SK-N-SH treated with all-trans-retinoic acid at 6 μM for 48 hours (cell line): ENCODE measurements at regions not wholly inside any gene's neighbourhood (a gene's known extent, or its start where the extent isn't known, plus 50 kb on each side); places are given as distances from the start of the nearest gene placed in this dataset.

ENCODE experiments used
- ARNTL ChIP-seq: fragments of 450-650 bp; formaldehyde crosslinking; IDR thresholded peaks from 2 replicates; pipeline ENCODE4 v1.5.0; 2020; ENCODE audit warnings: low read depth, mild to moderate bottlenecking, moderate library complexity, borderline replicate concordance
- RARB ChIP-seq: fragments of 250-450 bp; sonication (Bioruptor Pico); IDR thresholded peaks from 2 replicates; pipeline ENCODE4 v1.8.0; 2021; ENCODE audit warnings: mild to moderate bottlenecking, moderate library complexity
- TCF4 ChIP-seq: fragments of 250-450 bp; sonication (Bioruptor Pico); IDR thresholded peaks from 2 replicates; pipeline ENCODE4 v1.8.0; 2021; ENCODE audit warnings: mild to moderate bottlenecking, moderate library complexity, borderline replicate concordance
- ZC3H10 ChIP-seq: fragments of 250-450 bp; sonication (Bioruptor Pico); IDR thresholded peaks from 2 replicates; pipeline ENCODE4 v1.5.1; 2021; ENCODE audit warnings: mild to moderate bottlenecking, moderate library complexity
- ZFP3 ChIP-seq: fragments of 250-450 bp; sonication (Bioruptor Pico); IDR thresholded peaks from 2 replicates; pipeline ENCODE4 v1.5.0; 2020; ENCODE audit warnings: mild to moderate bottlenecking, moderate library complexity
- ZNF70 ChIP-seq: fragments of 450-650 bp; formaldehyde crosslinking; IDR thresholded peaks from 2 replicates; pipeline ENCODE4 v1.5.0; 2020; ENCODE audit warnings: mild to moderate bottlenecking, moderate library complexity
- TF ChIP-seq, protein P1 (sequence below): fragments of 250-450 bp; sonication (Bioruptor Pico); IDR thresholded peaks from 2 replicates; pipeline ENCODE4 v1.8.0; 2020; ENCODE audit warnings: mild to moderate bottlenecking, moderate library complexity, borderline replicate concordance
- TF ChIP-seq, protein P2 (sequence below): fragments of 250-450 bp; sonication (Bioruptor Pico); IDR thresholded peaks from 2 replicates; pipeline ENCODE4 v1.5.1; 2021; ENCODE audit warnings: mild to moderate bottlenecking, moderate library complexity

DNA sequence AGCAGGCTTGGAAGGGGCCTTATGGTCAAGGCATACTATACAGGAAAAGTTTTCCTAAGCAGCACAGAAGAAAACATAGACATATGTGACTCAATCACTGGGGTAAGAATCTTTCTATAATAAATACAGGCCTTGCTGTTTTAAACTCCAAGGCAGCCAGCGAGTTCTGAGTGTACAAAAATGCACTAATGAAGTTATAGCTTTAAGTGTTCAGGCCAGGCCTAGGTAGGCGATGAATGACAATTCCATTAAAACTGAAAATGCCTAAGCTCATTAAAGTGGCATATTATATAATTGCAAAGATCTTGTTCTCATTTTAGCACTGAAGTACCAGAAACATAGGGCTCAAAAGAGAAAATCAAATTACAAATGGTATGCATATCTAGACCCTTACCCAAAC lies 716.4 kb upstream of the HS3ST1 start:
- TF ChIP-seq ARNTL (CRISPR knock-in tag) (no peak), ZFP3 (CRISPR knock-in tag) (no peak), RARB (CRISPR knock-in tag) (no peak), ZNF70 (CRISPR knock-in tag) (no peak), TCF4 (no peak), ZC3H10 (CRISPR knock-in tag) (no peak)
- TF ChIP-seq, protein P1, sequence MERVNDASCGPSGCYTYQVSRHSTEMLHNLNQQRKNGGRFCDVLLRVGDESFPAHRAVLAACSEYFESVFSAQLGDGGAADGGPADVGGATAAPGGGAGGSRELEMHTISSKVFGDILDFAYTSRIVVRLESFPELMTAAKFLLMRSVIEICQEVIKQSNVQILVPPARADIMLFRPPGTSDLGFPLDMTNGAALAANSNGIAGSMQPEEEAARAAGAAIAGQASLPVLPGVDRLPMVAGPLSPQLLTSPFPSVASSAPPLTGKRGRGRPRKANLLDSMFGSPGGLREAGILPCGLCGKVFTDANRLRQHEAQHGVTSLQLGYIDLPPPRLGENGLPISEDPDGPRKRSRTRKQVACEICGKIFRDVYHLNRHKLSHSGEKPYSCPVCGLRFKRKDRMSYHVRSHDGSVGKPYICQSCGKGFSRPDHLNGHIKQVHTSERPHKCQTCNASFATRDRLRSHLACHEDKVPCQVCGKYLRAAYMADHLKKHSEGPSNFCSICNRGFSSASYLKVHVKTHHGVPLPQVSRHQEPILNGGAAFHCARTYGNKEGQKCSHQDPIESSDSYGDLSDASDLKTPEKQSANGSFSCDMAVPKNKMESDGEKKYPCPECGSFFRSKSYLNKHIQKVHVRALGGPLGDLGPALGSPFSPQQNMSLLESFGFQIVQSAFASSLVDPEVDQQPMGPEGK (CRISPR knock-in tag) = no peak
- TF ChIP-seq, protein P2, sequence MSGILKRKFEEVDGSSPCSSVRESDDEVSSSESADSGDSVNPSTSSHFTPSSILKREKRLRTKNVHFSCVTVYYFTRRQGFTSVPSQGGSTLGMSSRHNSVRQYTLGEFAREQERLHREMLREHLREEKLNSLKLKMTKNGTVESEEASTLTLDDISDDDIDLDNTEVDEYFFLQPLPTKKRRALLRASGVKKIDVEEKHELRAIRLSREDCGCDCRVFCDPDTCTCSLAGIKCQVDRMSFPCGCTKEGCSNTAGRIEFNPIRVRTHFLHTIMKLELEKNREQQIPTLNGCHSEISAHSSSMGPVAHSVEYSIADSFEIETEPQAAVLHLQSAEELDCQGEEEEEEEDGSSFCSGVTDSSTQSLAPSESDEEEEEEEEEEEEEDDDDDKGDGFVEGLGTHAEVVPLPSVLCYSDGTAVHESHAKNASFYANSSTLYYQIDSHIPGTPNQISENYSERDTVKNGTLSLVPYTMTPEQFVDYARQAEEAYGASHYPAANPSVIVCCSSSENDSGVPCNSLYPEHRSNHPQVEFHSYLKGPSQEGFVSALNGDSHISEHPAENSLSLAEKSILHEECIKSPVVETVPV = no peak
